ENCODE measurements at regions not wholly inside any gene's neighbourhood (a gene's known extent, or its start where the extent isn't known, plus 50 kb on each side); places are given as distances from the start of the nearest gene placed in this dataset.

GRCh38 chr7:30212701-30213111 lies 71.7 kb upstream of the ZNRF2 start:
- TF ChIP-seq CTCF (IDR thresholded peaks at IDR 0.05; ENCODE audit: low read depth, low read length, missing control alignments): no peak

GRCh38 chr7:30213637-30214036 lies 70.8 kb upstream of the ZNRF2 start:
- DNase-seq (ENCODE audit: low read depth): no peak
- no peak for TF ChIP-seq CTCF (IDR thresholded peaks at IDR 0.05; ENCODE audit: low read depth, low read length, missing control alignments)
- in situ Hi-C loops (cut with HindIII; ENCODE audit: low sequenced_read_pairs): no loop called here
- no peak overlapping the region for H3K4me3 ChIP-seq (ENCODE audit: low read depth, low read length)

More at GRCh38 chr7:30212701-30213111, 71.7 kb upstream of the ZNRF2 start:
- no peak for DNase-seq (ENCODE audit: low read depth)
- no peak overlapping the region for H3K4me3 ChIP-seq (ENCODE audit: low read depth, low read length)
- in situ Hi-C loops (cut with HindIII; ENCODE audit: low sequenced_read_pairs): no loop called here

GRCh38 chr7:30214651-30215137 lies 69.7 kb upstream of the ZNRF2 start:
- TF ChIP-seq CTCF (IDR thresholded peaks at IDR 0.05; ENCODE audit: low read depth, low read length, missing control alignments): no peak
- no peak overlapping the region for H3K4me3 ChIP-seq (ENCODE audit: low read depth, low read length)
- DNase-seq (ENCODE audit: low read depth): no peak
- in situ Hi-C loops (cut with HindIII; ENCODE audit: low sequenced_read_pairs): no loop called here

GRCh38 chr7:30221764-30222163 lies 62.6 kb upstream of the ZNRF2 start:
- no peak for DNase-seq (ENCODE audit: low read depth)
- in situ Hi-C loops (cut with HindIII; ENCODE audit: low sequenced_read_pairs): no loop called here
- TF ChIP-seq CTCF (IDR thresholded peaks at IDR 0.05; ENCODE audit: low read depth, low read length, missing control alignments): no peak
- no peak overlapping the region for H3K4me3 ChIP-seq (ENCODE audit: low read depth, low read length)

GRCh38 chr7:30222515-30223215 lies 61.7 kb upstream of the ZNRF2 start:
- DNase-seq (ENCODE audit: low read depth): no peak
- no peak for TF ChIP-seq CTCF (IDR thresholded peaks at IDR 0.05; ENCODE audit: low read depth, low read length, missing control alignments)
- H3K4me3 ChIP-seq (ENCODE audit: low read depth, low read length): no peak overlapping the region
- in situ Hi-C loops (cut with HindIII; ENCODE audit: low sequenced_read_pairs): no loop called here

GRCh38 chr7:30223896-30224295 lies 60.5 kb upstream of the ZNRF2 start:
- H3K4me3 ChIP-seq (ENCODE audit: low read depth, low read length): no peak overlapping the region
- TF ChIP-seq CTCF (IDR thresholded peaks at IDR 0.05; ENCODE audit: low read depth, low read length, missing control alignments): no peak
- in situ Hi-C loops (cut with HindIII; ENCODE audit: low sequenced_read_pairs): no loop called here
- DNase-seq (ENCODE audit: low read depth): no peak
